ENCODE measurements at regions not wholly inside any gene's neighbourhood (a gene's known extent, or its start where the extent isn't known, plus 50 kb on each side); places are given as distances from the start of the nearest gene placed in this dataset.

- Mint-ChIP-seq H3K27ac (no peak overlapping the region), H3K27me3 (peaks cover 33% of the 10 kb centered on the region), H3K4me3 (no peak overlapping the region), H3K9me3 (no peaks in the 10 kb centered on the region), H3K4me1 (ENCODE audit: low read depth) (no peaks in the 10 kb centered on the region), H3K36me3 (ENCODE audit: low read depth) (no peaks in the 10 kb centered on the region)
- intact Hi-C loops (cut with micrococcal nuclease) = no loop called here
Observed at GRCh38 chrX:107502316-107502715, 52.9 kb downstream of the FRMPD3 start.

- Mint-ChIP-seq H3K27ac (no peak overlapping the region), H3K4me3 (no peak overlapping the region), H3K9me3 (no peaks in the 10 kb centered on the region), H3K36me3 (ENCODE audit: low read depth) (no peaks in the 10 kb centered on the region), H3K27me3 (peaks cover 49% of the 10 kb centered on the region), H3K4me1 (ENCODE audit: low read depth) (no peaks in the 10 kb centered on the region)
- intact Hi-C loops (cut with micrococcal nuclease) = no loop called here
Observed at GRCh38 chrX:107504006-107504405, 54.6 kb downstream of the FRMPD3 start.

- Mint-ChIP-seq H3K4me1 (ENCODE audit: low read depth) (no peaks in the 10 kb centered on the region), H3K27me3 (peaks cover 54% of the 10 kb centered on the region), H3K4me3 (no peak overlapping the region), H3K27ac (no peak overlapping the region), H3K36me3 (ENCODE audit: low read depth) (no peaks in the 10 kb centered on the region), H3K9me3 (no peaks in the 10 kb centered on the region)
- intact Hi-C loops (cut with micrococcal nuclease) = no loop called here
Observed at GRCh38 chrX:107505223-107505622, 55.8 kb downstream of the FRMPD3 start.

- Mint-ChIP-seq H3K9me3 (no peaks in the 10 kb centered on the region), H3K27ac (no peak overlapping the region)
Observed at GRCh38 chrX:107506596-107507031, 57.2 kb downstream of the FRMPD3 start.

GRCh38 chrX:107507093-107507743 lies 57.8 kb downstream of the FRMPD3 start:
- no peak overlapping the region for H3K27ac Mint-ChIP-seq
- H3K36me3 Mint-ChIP-seq (ENCODE audit: low read depth) = no peaks in the 10 kb centered on the region
- H3K9me3 Mint-ChIP-seq = no peaks in the 10 kb centered on the region
- no peaks in the 10 kb centered on the region for H3K4me1 Mint-ChIP-seq (ENCODE audit: low read depth)
- H3K4me3 Mint-ChIP-seq = no peak overlapping the region
- intact Hi-C loops (cut with micrococcal nuclease) = no loop called here
- peaks cover 58% of the 10 kb centered on the region for H3K27me3 Mint-ChIP-seq

More at GRCh38 chrX:107506596-107507031, 57.2 kb downstream of the FRMPD3 start:
- no peak overlapping the region for H3K4me3 Mint-ChIP-seq
- intact Hi-C loops (cut with micrococcal nuclease) = no loop called here
- no peaks in the 10 kb centered on the region for H3K36me3 Mint-ChIP-seq (ENCODE audit: low read depth)
- no peaks in the 10 kb centered on the region for H3K4me1 Mint-ChIP-seq (ENCODE audit: low read depth)
- H3K27me3 Mint-ChIP-seq = peaks cover 56% of the 10 kb centered on the region

GRCh38 chrX:107507744-107508117 lies 58.3 kb downstream of the FRMPD3 start:
- H3K36me3 Mint-ChIP-seq (ENCODE audit: low read depth) = no peaks in the 10 kb centered on the region
- peaks cover 62% of the 10 kb centered on the region for H3K27me3 Mint-ChIP-seq
- intact Hi-C loops (cut with micrococcal nuclease) = no loop called here
- H3K27ac Mint-ChIP-seq = no peak overlapping the region
- no peaks in the 10 kb centered on the region for H3K9me3 Mint-ChIP-seq
- H3K4me1 Mint-ChIP-seq (ENCODE audit: low read depth) = no peaks in the 10 kb centered on the region
- H3K4me3 Mint-ChIP-seq = no peak overlapping the region

GRCh38 chrX:107508925-107509324 lies 59.5 kb downstream of the FRMPD3 start:
- intact Hi-C loops (cut with micrococcal nuclease) = no loop called here
- Mint-ChIP-seq H3K9me3 (no peaks in the 10 kb centered on the region), H3K4me1 (ENCODE audit: low read depth) (no peaks in the 10 kb centered on the region), H3K4me3 (no peak overlapping the region), H3K27ac (no peak overlapping the region), H3K36me3 (ENCODE audit: low read depth) (no peaks in the 10 kb centered on the region), H3K27me3 (peaks cover 60% of the 10 kb centered on the region)

GRCh38 chrX:107514944-107515343 lies 65.5 kb downstream of the FRMPD3 start:
- intact Hi-C loops (cut with micrococcal nuclease) = no loop called here
- H3K36me3 Mint-ChIP-seq (ENCODE audit: low read depth) = no peaks in the 10 kb centered on the region
- H3K27me3 Mint-ChIP-seq = peaks cover 11% of the 10 kb centered on the region
- H3K9me3 Mint-ChIP-seq = no peaks in the 10 kb centered on the region
- H3K4me3 Mint-ChIP-seq = no peak overlapping the region
- no peaks in the 10 kb centered on the region for H3K4me1 Mint-ChIP-seq (ENCODE audit: low read depth)
- H3K27ac Mint-ChIP-seq = no peak overlapping the region

GRCh38 chrX:107521877-107522586 lies 72.6 kb downstream of the FRMPD3 start:
- intact Hi-C loops (cut with micrococcal nuclease) = no loop called here
- Mint-ChIP-seq H3K4me3 (no peak overlapping the region), H3K9me3 (no peaks in the 10 kb centered on the region), H3K36me3 (ENCODE audit: low read depth) (no peaks in the 10 kb centered on the region), H3K27ac (no peak overlapping the region), H3K4me1 (ENCODE audit: low read depth) (no peaks in the 10 kb centered on the region), H3K27me3 (peaks cover 2% of the 10 kb centered on the region)

GRCh38 chrX:107522901-107523300 lies 73.4 kb downstream of the FRMPD3 start:
- Mint-ChIP-seq H3K4me3 (no peak overlapping the region), H3K36me3 (ENCODE audit: low read depth) (no peaks in the 10 kb centered on the region), H3K9me3 (no peaks in the 10 kb centered on the region), H3K27ac (no peak overlapping the region), H3K27me3 (peaks cover 2% of the 10 kb centered on the region), H3K4me1 (ENCODE audit: low read depth) (no peaks in the 10 kb centered on the region)
- intact Hi-C loops (cut with micrococcal nuclease) = no loop called here

GRCh38 chrX:107526141-107526540 lies 76.7 kb downstream of the FRMPD3 start:
- Mint-ChIP-seq H3K36me3 (ENCODE audit: low read depth) (no peaks in the 10 kb centered on the region), H3K27ac (no peak overlapping the region), H3K27me3 (peaks cover 4% of the 10 kb centered on the region), H3K4me1 (ENCODE audit: low read depth) (no peaks in the 10 kb centered on the region), H3K9me3 (no peaks in the 10 kb centered on the region), H3K4me3 (no peak overlapping the region)
- intact Hi-C loops (cut with micrococcal nuclease) = no loop called here

- Mint-ChIP-seq H3K4me3 (no peak overlapping the region), H3K9me3 (no peaks in the 10 kb centered on the region), H3K27ac (no peak overlapping the region), H3K4me1 (ENCODE audit: low read depth) (no peaks in the 10 kb centered on the region), H3K27me3 (peaks cover 10% of the 10 kb centered on the region), H3K36me3 (ENCODE audit: low read depth) (no peaks in the 10 kb centered on the region)
- intact Hi-C loops (cut with micrococcal nuclease) = no loop called here
Observed at GRCh38 chrX:107530141-107530540, 80.7 kb downstream of the FRMPD3 start.

GRCh38 chrX:107537815-107538214 lies 88.4 kb downstream of the FRMPD3 start:
- Mint-ChIP-seq H3K36me3 (ENCODE audit: low read depth) (no peaks in the 10 kb centered on the region), H3K9me3 (no peaks in the 10 kb centered on the region), H3K4me3 (no peak overlapping the region), H3K4me1 (ENCODE audit: low read depth) (no peaks in the 10 kb centered on the region), H3K27me3 (no peaks in the 10 kb centered on the region), H3K27ac (no peak overlapping the region)
- intact Hi-C loops (cut with micrococcal nuclease) = loop anchor here (1.0 to 5.0 kb wide), 2 partner anchors 239 to 354 kb away; partner anchors contain the start of gene NCBP2L

GRCh38 chrX:107541244-107541643 lies 87.1 kb upstream of the PRPS1 start:
- Mint-ChIP-seq H3K36me3 (ENCODE audit: low read depth) (no peaks in the 10 kb centered on the region), H3K4me1 (ENCODE audit: low read depth) (no peaks in the 10 kb centered on the region), H3K27me3 (no peaks in the 10 kb centered on the region), H3K27ac (no peak overlapping the region), H3K4me3 (no peak overlapping the region), H3K9me3 (no peaks in the 10 kb centered on the region)
- intact Hi-C loops (cut with micrococcal nuclease) = no loop called here

GRCh38 chrX:107542040-107542439 lies 86.3 kb upstream of the PRPS1 start:
- Mint-ChIP-seq H3K4me3 (no peak overlapping the region), H3K4me1 (ENCODE audit: low read depth) (no peaks in the 10 kb centered on the region), H3K27ac (no peak overlapping the region), H3K27me3 (no peaks in the 10 kb centered on the region), H3K9me3 (no peaks in the 10 kb centered on the region), H3K36me3 (ENCODE audit: low read depth) (no peaks in the 10 kb centered on the region)
- intact Hi-C loops (cut with micrococcal nuclease) = no loop called here

All from dendritic cell treated with granulocyte-macrophage colony-stimulating factor and Interleukin-4, amounts not matched to agents 40 ng/mL and 50 ng/mL, for 4 days (primary cell).